ENCODE measurements at regions not wholly inside any gene's neighbourhood (a gene's known extent, or its start where the extent isn't known, plus 50 kb on each side); places are given as distances from the start of the nearest gene placed in this dataset.

- no peaks in the 10 kb centered on the region for H3K36me3 Mint-ChIP-seq
- Histone ChIP-seq H3K4me3 (ENCODE audit: control insufficient read depth in 1 of 2, extremely low read depth in 1 of 2, low read length in 1 of 2) (no peak overlapping the region), H3K9me3 (no peaks in the 10 kb centered on the region), H3K4me1 (ENCODE audit: control insufficient read depth in 1 of 2, extremely low read depth in 1 of 2, insufficient read depth in 2 of 2, low read length in 2 of 2) (no peaks in the 10 kb centered on the region), H3K27me3 (replicated peaks in 1 of 2; ENCODE audit: control insufficient read depth in 2 of 2, extremely low read depth in 1 of 2, insufficient read depth in 2 of 2, low read length in 1 of 2) (peaks cover 0 to 2% of the 10 kb centered on the region in 2 experiments), H3K27ac (ENCODE audit: low read length) (no peak overlapping the region), H3K36me3 (ENCODE audit: control insufficient read depth in 2 of 2, extremely low read depth in 1 of 2, insufficient read depth in 1 of 2, low read length in 1 of 2) (no peaks in the 10 kb centered on the region)
- no peak overlapping the region for H3K4me3 Mint-ChIP-seq
- 80% methylated on average over 1 of the region's 1 CpG for WGBS (ENCODE audit: insufficient coverage)
- DNase-seq (no peak), ATAC-seq (replicated peaks in 1 of 4) (no peak)
- ChIA-PET POLR2A (no interaction called here), CTCF (no interaction called here)
- peaks cover 4 to 11% of the 10 kb centered on the region in 2 donors for H3K27me3 Mint-ChIP-seq
- H3K4me1 Mint-ChIP-seq: no peaks in the 10 kb centered on the region
- H3K27ac Mint-ChIP-seq: no peak overlapping the region
- H3K9me3 Mint-ChIP-seq: no peaks in the 10 kb centered on the region
Observed at GRCh38 chr14:51458563-51458955, 193.2 kb upstream of the FRMD6 start.

DNA sequence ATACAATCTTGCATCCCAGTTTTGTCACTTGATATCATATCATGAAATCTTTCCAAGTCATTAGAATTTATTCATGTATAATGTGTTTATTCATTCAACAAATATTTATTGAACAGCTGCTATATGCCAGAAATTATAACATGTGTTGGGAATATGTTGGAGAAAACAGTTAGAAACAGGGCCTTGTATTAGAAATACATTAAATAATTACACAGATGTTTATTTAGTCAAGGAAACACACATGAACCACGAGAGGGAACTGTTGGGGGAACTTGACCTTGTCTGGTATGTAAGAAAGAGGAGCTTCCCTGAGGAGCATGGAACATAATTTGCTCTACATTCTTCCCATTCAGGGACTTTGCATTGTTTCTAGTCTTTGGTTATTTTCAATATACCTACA lies 191.7 kb upstream of the FRMD6 start:
- ChIA-PET CTCF (no interaction called here), POLR2A (interaction anchor here in 1 of 2 donors (0.6 kb wide), 1 partner anchor 1547 kb away, joined by 3 read pairs; no protein-coding TSS in a partner anchor)
- no peak for ATAC-seq (replicated peaks in 1 of 4)
- Mint-ChIP-seq H3K36me3 (no peaks in the 10 kb centered on the region), H3K9me3 (no peaks in the 10 kb centered on the region), H3K27ac (no peak overlapping the region), H3K4me3 (no peak overlapping the region), H3K27me3 (peaks cover 4 to 15% of the 10 kb centered on the region in 2 donors), H3K4me1 (no peaks in the 10 kb centered on the region)
- WGBS (ENCODE audit: insufficient coverage): no CpG with 5 or more reads among the region's 1 CpG
- Histone ChIP-seq H3K27me3 (replicated peaks in 1 of 2; ENCODE audit: control insufficient read depth in 2 of 2, extremely low read depth in 1 of 2, insufficient read depth in 2 of 2, low read length in 1 of 2) (peaks cover 0 to 2% of the 10 kb centered on the region in 2 experiments), H3K9me3 (no peaks in the 10 kb centered on the region), H3K27ac (ENCODE audit: low read length) (no peak overlapping the region), H3K4me3 (ENCODE audit: control insufficient read depth in 1 of 2, extremely low read depth in 1 of 2, low read length in 1 of 2) (no peak overlapping the region), H3K36me3 (ENCODE audit: control insufficient read depth in 2 of 2, extremely low read depth in 1 of 2, insufficient read depth in 1 of 2, low read length in 1 of 2) (no peaks in the 10 kb centered on the region), H3K4me1 (ENCODE audit: control insufficient read depth in 1 of 2, extremely low read depth in 1 of 2, insufficient read depth in 2 of 2, low read length in 2 of 2) (no peaks in the 10 kb centered on the region)
- no peak for DNase-seq

- no peak overlapping the region for H3K4me3 ChIP-seq (ENCODE audit: control insufficient read depth in 1 of 2, extremely low read depth in 1 of 2, low read length in 1 of 2)
- no peak for ATAC-seq (replicated peaks in 1 of 4)
- Mint-ChIP-seq H3K4me1 (no peaks in the 10 kb centered on the region), H3K27ac (no peak overlapping the region), H3K4me3 (no peak overlapping the region), H3K9me3 (no peaks in the 10 kb centered on the region), H3K36me3 (no peaks in the 10 kb centered on the region), H3K27me3 (peaks cover 2 to 9% of the 10 kb centered on the region in 2 donors)
- H3K9me3 ChIP-seq: no peaks in the 10 kb centered on the region
- no peaks in the 10 kb centered on the region for H3K36me3 ChIP-seq (ENCODE audit: control insufficient read depth in 2 of 2, extremely low read depth in 1 of 2, insufficient read depth in 1 of 2, low read length in 1 of 2)
- no peak for DNase-seq
- no peaks in the 10 kb centered on the region for H3K27me3 ChIP-seq (replicated peaks in 1 of 2; ENCODE audit: control insufficient read depth in 2 of 2, extremely low read depth in 1 of 2, insufficient read depth in 2 of 2, low read length in 1 of 2)
- no peak overlapping the region for H3K27ac ChIP-seq (ENCODE audit: low read length)
- CTCF ChIA-PET: no interaction called here
- WGBS (ENCODE audit: insufficient coverage): 38% methylated on average over 1 of the region's 3 CpGs
- POLR2A ChIA-PET: no interaction called here
- no peaks in the 10 kb centered on the region for H3K4me1 ChIP-seq (ENCODE audit: control insufficient read depth in 1 of 2, extremely low read depth in 1 of 2, insufficient read depth in 2 of 2, low read length in 2 of 2)
Observed at GRCh38 chr14:51462182-51462581, 189.5 kb upstream of the FRMD6 start.

DNA sequence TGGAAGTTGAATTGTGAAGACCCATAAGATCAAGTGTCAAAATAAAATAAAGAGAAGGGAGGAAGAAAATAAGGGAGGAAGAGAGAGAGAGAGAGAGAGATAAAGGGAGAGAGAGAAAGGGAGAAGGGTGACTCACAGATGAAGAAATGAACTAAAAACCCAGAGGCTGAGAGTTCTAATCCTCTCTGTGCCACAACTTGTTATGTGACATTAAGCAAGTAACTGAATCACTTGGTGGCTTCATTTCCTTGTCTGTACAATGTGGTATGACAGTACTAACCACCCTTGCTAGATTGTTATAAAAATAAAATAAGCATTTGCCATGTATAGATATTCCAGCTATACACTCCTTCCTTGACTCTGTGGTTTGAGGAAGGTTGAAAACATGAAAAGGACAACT lies 189.0 kb upstream of the FRMD6 start:
- H3K36me3 ChIP-seq (ENCODE audit: control insufficient read depth in 2 of 2, extremely low read depth in 1 of 2, insufficient read depth in 1 of 2, low read length in 1 of 2): no peaks in the 10 kb centered on the region
- no peak overlapping the region for H3K4me3 Mint-ChIP-seq
- ChIA-PET CTCF (no interaction called here), POLR2A (no interaction called here)
- no peaks in the 10 kb centered on the region for H3K4me1 ChIP-seq (ENCODE audit: control insufficient read depth in 1 of 2, extremely low read depth in 1 of 2, insufficient read depth in 2 of 2, low read length in 2 of 2)
- H3K9me3 ChIP-seq: no peaks in the 10 kb centered on the region
- DNase-seq (no peak), ATAC-seq (replicated peaks in 1 of 4) (no peak)
- H3K27me3 ChIP-seq (replicated peaks in 1 of 2; ENCODE audit: control insufficient read depth in 2 of 2, extremely low read depth in 1 of 2, insufficient read depth in 2 of 2, low read length in 1 of 2): no peaks in the 10 kb centered on the region
- H3K27ac Mint-ChIP-seq: no peak overlapping the region
- no peak overlapping the region for H3K27ac ChIP-seq (ENCODE audit: low read length)
- H3K9me3 Mint-ChIP-seq: no peaks in the 10 kb centered on the region
- H3K36me3 Mint-ChIP-seq: no peaks in the 10 kb centered on the region
- peaks cover 2 to 8% of the 10 kb centered on the region in 2 donors for H3K27me3 Mint-ChIP-seq
- no peak overlapping the region for H3K4me3 ChIP-seq (ENCODE audit: control insufficient read depth in 1 of 2, extremely low read depth in 1 of 2, low read length in 1 of 2)
- H3K4me1 Mint-ChIP-seq: no peaks in the 10 kb centered on the region

GRCh38 chr14:51463461-51463860 lies 188.2 kb upstream of the FRMD6 start:
- no peaks in the 10 kb centered on the region for H3K4me1 Mint-ChIP-seq
- WGBS (ENCODE audit: insufficient coverage): no CpG with 5 or more reads among the region's 1 CpG
- Histone ChIP-seq H3K4me3 (ENCODE audit: control insufficient read depth in 1 of 2, extremely low read depth in 1 of 2, low read length in 1 of 2) (no peak overlapping the region), H3K36me3 (ENCODE audit: control insufficient read depth in 2 of 2, extremely low read depth in 1 of 2, insufficient read depth in 1 of 2, low read length in 1 of 2) (no peaks in the 10 kb centered on the region), H3K27ac (ENCODE audit: low read length) (no peak overlapping the region), H3K4me1 (ENCODE audit: control insufficient read depth in 1 of 2, extremely low read depth in 1 of 2, insufficient read depth in 2 of 2, low read length in 2 of 2) (no peaks in the 10 kb centered on the region), H3K27me3 (replicated peaks in 1 of 2; ENCODE audit: control insufficient read depth in 2 of 2, extremely low read depth in 1 of 2, insufficient read depth in 2 of 2, low read length in 1 of 2) (no peaks in the 10 kb centered on the region), H3K9me3 (no peaks in the 10 kb centered on the region)
- no peak overlapping the region for H3K27ac Mint-ChIP-seq
- no peaks in the 10 kb centered on the region for H3K36me3 Mint-ChIP-seq
- peaks cover 2 to 4% of the 10 kb centered on the region in 2 donors for H3K27me3 Mint-ChIP-seq
- DNase-seq: no peak
- ATAC-seq (replicated peaks in 1 of 4): no peak
- no peaks in the 10 kb centered on the region for H3K9me3 Mint-ChIP-seq
- H3K4me3 Mint-ChIP-seq: no peak overlapping the region
- POLR2A ChIA-PET: no interaction called here
- CTCF ChIA-PET: no interaction called here

- CTCF ChIA-PET: no interaction called here
- Mint-ChIP-seq H3K27ac (no peak overlapping the region), H3K9me3 (no peaks in the 10 kb centered on the region), H3K4me3 (no peak overlapping the region), H3K27me3 (peaks cover 2 to 4% of the 10 kb centered on the region in 2 donors), H3K4me1 (no peaks in the 10 kb centered on the region), H3K36me3 (no peaks in the 10 kb centered on the region)
- Histone ChIP-seq H3K27me3 (replicated peaks in 1 of 2; ENCODE audit: control insufficient read depth in 2 of 2, extremely low read depth in 1 of 2, insufficient read depth in 2 of 2, low read length in 1 of 2) (peaks cover 0 to 4% of the 10 kb centered on the region in 2 experiments), H3K36me3 (ENCODE audit: control insufficient read depth in 2 of 2, extremely low read depth in 1 of 2, insufficient read depth in 1 of 2, low read length in 1 of 2) (no peaks in the 10 kb centered on the region), H3K4me3 (ENCODE audit: control insufficient read depth in 1 of 2, extremely low read depth in 1 of 2, low read length in 1 of 2) (no peak overlapping the region), H3K9me3 (no peaks in the 10 kb centered on the region), H3K27ac (ENCODE audit: low read length) (no peak overlapping the region), H3K4me1 (ENCODE audit: control insufficient read depth in 1 of 2, extremely low read depth in 1 of 2, insufficient read depth in 2 of 2, low read length in 2 of 2) (no peaks in the 10 kb centered on the region)
- ATAC-seq (replicated peaks in 1 of 4): no peak
- WGBS (ENCODE audit: insufficient coverage): 83% methylated on average over 3 of the region's 6 CpGs
- POLR2A ChIA-PET: no interaction called here
- DNase-seq: no peak
Observed at GRCh38 chr14:51464411-51464810, 187.3 kb upstream of the FRMD6 start.

DNA sequence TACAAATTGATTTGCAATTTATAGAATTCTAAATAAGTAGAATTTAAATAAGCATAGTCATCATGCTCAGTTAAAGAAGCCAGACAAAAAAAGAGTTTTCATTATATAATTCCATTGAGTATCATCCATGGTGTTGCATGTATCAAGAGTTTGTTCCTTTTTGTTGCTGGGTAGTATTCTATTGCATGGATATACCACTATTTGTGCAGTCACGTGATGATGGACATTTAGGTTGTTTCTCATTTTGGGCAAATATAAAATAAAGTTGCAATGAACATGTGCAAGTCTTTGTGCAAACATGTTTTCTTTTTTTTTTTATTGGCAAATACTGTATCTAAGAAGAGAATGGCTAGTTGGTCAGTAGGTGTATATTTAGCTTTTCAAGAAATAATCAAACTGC lies 186.2 kb upstream of the FRMD6 start:
- no peak for DNase-seq
- H3K4me1 ChIP-seq (ENCODE audit: control insufficient read depth in 1 of 2, extremely low read depth in 1 of 2, insufficient read depth in 2 of 2, low read length in 2 of 2): no peaks in the 10 kb centered on the region
- ATAC-seq (replicated peaks in 1 of 4): no peak
- Mint-ChIP-seq H3K27me3 (peaks cover 4% of the 10 kb centered on the region in 2 donors), H3K36me3 (no peaks in the 10 kb centered on the region), H3K4me1 (no peaks in the 10 kb centered on the region), H3K27ac (no peak overlapping the region), H3K4me3 (no peak overlapping the region), H3K9me3 (no peaks in the 10 kb centered on the region)
- H3K27me3 ChIP-seq (replicated peaks in 1 of 2; ENCODE audit: control insufficient read depth in 2 of 2, extremely low read depth in 1 of 2, insufficient read depth in 2 of 2, low read length in 1 of 2): peaks cover 0 to 4% of the 10 kb centered on the region in 2 experiments
- 80% methylated on average over 1 of the region's 1 CpG for WGBS (ENCODE audit: insufficient coverage)
- no peak overlapping the region for H3K27ac ChIP-seq (ENCODE audit: low read length)
- POLR2A ChIA-PET: no interaction called here
- H3K36me3 ChIP-seq (ENCODE audit: control insufficient read depth in 2 of 2, extremely low read depth in 1 of 2, insufficient read depth in 1 of 2, low read length in 1 of 2): no peaks in the 10 kb centered on the region
- CTCF ChIA-PET: no interaction called here
- no peaks in the 10 kb centered on the region for H3K9me3 ChIP-seq
- no peak overlapping the region for H3K4me3 ChIP-seq (ENCODE audit: control insufficient read depth in 1 of 2, extremely low read depth in 1 of 2, low read length in 1 of 2)

Data from T-cell (primary cell).